ENCODE measurements at regions not wholly inside any gene's neighbourhood (a gene's known extent, or its start where the extent isn't known, plus 50 kb on each side); places are given as distances from the start of the nearest gene placed in this dataset.

GRCh38 chr16:17676171-17676570 lies 205.4 kb upstream of the XYLT1 start:
- DNase-seq: no peak

- no peak for DNase-seq
These were observed 197.6 kb upstream of the XYLT1 start for GRCh38 chr16:17668386-17668785.

- DNase-seq: no peak
These were observed 195.5 kb upstream of the XYLT1 start for GRCh38 chr16:17666293-17666692.

GRCh38 chr16:17658881-17659280 lies 188.1 kb upstream of the XYLT1 start:
- DNase-seq: no peak

GRCh38 chr16:17657045-17657444 lies 186.3 kb upstream of the XYLT1 start:
- no peak for DNase-seq

GRCh38 chr16:17654571-17654970 lies 183.8 kb upstream of the XYLT1 start:
- no peak for DNase-seq

- DNase-seq: no peak
These were observed 183.4 kb upstream of the XYLT1 start for GRCh38 chr16:17654142-17654541.

- no peak for DNase-seq
These were observed 177.4 kb upstream of the XYLT1 start for GRCh38 chr16:17647879-17648872.

- DNase-seq: no peak
These were observed 173.2 kb upstream of the XYLT1 start for GRCh38 chr16:17643935-17644334.

- DNase-seq: no peak
These were observed 171.2 kb upstream of the XYLT1 start for GRCh38 chr16:17641990-17642389.

- DNase-seq: no peak
These were observed 167.4 kb upstream of the XYLT1 start for GRCh38 chr16:17638134-17638533.

- DNase-seq: no peak
These were observed 164.4 kb upstream of the XYLT1 start for GRCh38 chr16:17635183-17635582.

GRCh38 chr16:17633181-17633951 lies 162.6 kb upstream of the XYLT1 start:
- DNase-seq: no peak

- DNase-seq: no peak
These were observed 161.9 kb upstream of the XYLT1 start for GRCh38 chr16:17632667-17633066.

- DNase-seq: peak in 16 of 58 donors; percentile 1 to 46 (median 10)
These were observed 159.2 kb upstream of the XYLT1 start for GRCh38 chr16:17629936-17630335.

GRCh38 chr16:17628983-17629382 lies 158.2 kb upstream of the XYLT1 start:
- no peak for DNase-seq

GRCh38 chr16:17622366-17622765 lies 151.6 kb upstream of the XYLT1 start:
- DNase-seq: no peak

- DNase-seq: no peak
These were observed 148.5 kb upstream of the XYLT1 start for GRCh38 chr16:17619261-17619660.

GRCh38 chr16:17617021-17617552 lies 146.3 kb upstream of the XYLT1 start:
- DNase-seq: no peak

- DNase-seq: no peak
These were observed 141.6 kb upstream of the XYLT1 start for GRCh38 chr16:17612336-17612735.

- DNase-seq: no peak
These were observed 136.8 kb upstream of the XYLT1 start for GRCh38 chr16:17607609-17608008.

GRCh38 chr16:17607075-17607509 lies 136.3 kb upstream of the XYLT1 start:
- no peak for DNase-seq
